PC-3 (cell line): ENCODE measurements at regions not wholly inside any gene's neighbourhood (a gene's known extent, or its start where the extent isn't known, plus 50 kb on each side); places are given as distances from the start of the nearest gene placed in this dataset.

Source experiments
- EZH2 ChIP-seq: fragments of 300-600 bp; sonication (generic); IDR thresholded peaks from one replicate; pipeline ENCODE4 v1.6.1; 2017; ENCODE audit warnings: antibody characterized with exemption, mild to moderate bottlenecking, low read length; ENCODE audit not compliant: unreplicated experiment
- TF ChIP-seq, protein P1 (sequence below): fragments of 300-600 bp; sonication (generic); conservative IDR thresholded peaks from 2 replicates; pipeline ENCODE4 v1.5.1; 2017; ENCODE audit warnings: antibody characterized with exemption, low read depth, mild to moderate bottlenecking, low read length

DNA sequence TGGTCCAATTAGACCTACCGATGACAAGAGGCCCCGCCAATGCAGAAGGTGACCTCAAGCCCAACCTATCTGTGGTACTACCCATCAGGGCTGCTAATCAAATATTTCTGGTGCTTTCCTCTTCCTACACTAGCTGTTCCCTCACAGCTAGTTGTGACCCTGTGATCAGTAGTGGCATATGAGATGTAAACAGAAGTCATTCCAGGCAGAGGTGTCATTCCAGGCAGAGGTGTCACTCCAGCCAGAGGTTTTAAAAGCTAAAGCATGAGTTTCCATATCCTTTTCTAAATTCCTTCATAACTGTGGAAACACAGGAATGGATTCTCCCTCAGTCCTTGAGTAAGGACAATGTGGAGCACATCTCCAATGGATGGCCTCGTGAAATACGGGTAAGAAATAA is 110.9 kb upstream of the DNAJC10 start:
- TF ChIP-seq, protein P1, sequence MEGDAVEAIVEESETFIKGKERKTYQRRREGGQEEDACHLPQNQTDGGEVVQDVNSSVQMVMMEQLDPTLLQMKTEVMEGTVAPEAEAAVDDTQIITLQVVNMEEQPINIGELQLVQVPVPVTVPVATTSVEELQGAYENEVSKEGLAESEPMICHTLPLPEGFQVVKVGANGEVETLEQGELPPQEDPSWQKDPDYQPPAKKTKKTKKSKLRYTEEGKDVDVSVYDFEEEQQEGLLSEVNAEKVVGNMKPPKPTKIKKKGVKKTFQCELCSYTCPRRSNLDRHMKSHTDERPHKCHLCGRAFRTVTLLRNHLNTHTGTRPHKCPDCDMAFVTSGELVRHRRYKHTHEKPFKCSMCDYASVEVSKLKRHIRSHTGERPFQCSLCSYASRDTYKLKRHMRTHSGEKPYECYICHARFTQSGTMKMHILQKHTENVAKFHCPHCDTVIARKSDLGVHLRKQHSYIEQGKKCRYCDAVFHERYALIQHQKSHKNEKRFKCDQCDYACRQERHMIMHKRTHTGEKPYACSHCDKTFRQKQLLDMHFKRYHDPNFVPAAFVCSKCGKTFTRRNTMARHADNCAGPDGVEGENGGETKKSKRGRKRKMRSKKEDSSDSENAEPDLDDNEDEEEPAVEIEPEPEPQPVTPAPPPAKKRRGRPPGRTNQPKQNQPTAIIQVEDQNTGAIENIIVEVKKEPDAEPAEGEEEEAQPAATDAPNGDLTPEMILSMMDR: no peak
- no peak for TF ChIP-seq EZH2
